GM21786 (cell line): ENCODE measurements at regions not wholly inside any gene's neighbourhood (a gene's known extent, or its start where the extent isn't known, plus 50 kb on each side); places are given as distances from the start of the nearest gene placed in this dataset.

Experiments
- ATAC-seq: cut with Tn5 transposase; IDR thresholded peaks from one replicate; pipeline ENCODE4 v1.9.1; 2021; ENCODE audit not compliant: unreplicated experiment

DNA sequence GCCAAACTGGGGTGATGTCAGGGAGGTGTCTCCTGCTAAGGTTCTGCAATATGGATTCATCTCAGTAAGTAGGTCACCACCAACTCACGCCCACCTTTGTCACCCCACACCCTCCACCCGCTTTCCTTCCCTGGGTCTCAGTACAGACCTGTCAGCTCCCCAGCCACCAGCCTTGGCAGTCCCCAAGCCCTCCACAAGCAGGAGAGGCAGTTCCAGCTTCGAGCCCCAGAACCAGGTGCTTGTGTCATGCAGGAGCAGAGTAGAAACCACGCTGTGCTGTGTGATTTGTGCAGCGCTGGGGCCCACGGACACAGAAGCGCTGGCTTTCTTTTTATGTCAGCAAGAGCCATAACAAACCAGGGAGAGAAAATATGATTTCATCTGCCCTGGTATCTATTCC is 89.0 kb upstream of the CDH4 start:
- no peak for ATAC-seq

DNA sequence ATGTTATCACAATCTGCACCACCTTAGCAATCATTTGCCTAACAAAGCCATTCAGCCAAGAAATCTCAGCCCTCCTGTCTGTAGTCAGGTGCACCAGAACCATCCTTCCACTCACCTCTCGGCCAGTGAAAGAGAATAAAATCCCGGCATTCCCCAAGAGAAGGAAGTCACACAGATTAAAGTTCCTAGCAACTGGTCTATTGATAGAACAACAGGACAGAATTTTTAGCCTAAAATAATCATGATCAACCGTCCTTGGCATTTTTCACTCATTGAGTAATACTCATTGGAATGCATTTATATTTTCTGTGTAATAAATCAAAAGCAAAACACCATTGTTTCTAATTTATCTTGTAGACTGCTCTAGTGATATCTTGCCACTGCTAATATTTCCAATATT is 85.7 kb upstream of the CDH4 start:
- ATAC-seq = no peak

DNA sequence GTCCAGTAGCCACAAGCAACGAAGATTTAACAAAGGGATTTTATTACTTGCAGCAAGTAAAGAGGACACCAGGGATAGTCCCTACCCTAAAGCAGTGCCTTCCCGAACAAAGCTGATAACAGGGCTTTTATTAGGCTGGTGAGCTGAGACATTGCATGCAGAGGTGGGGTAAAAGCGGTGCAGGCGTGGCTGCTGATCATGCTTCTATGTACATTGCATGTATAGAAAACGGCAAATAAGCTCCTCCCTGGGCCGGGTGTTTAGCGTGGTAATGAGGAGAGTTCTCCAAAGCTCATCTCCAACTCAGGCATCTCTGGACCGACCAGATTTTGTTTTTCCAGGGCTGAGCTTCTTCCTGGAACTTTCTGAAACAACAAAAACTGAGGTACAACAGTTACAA is 83.5 kb upstream of the CDH4 start:
- ATAC-seq = no peak

DNA sequence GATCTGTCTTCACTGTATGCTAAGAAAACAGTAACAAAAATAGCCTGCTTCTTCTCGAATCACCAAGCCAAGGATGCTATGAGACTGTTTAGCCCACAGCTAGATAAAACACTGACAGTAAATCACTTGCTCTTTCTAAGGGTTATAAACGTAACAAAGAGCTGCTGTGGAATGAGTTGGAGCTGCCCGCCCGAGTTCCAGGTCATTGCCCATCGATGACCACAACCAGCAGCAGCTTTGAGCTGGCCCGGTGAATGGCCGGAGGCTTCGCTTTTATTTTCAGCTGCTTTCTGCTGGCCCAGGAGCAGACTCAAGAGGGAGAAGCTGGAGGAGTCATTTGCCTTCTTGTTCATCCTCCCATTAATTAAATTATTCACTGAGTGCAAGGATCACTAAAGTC is 82.2 kb upstream of the CDH4 start:
- ATAC-seq = no peak

DNA sequence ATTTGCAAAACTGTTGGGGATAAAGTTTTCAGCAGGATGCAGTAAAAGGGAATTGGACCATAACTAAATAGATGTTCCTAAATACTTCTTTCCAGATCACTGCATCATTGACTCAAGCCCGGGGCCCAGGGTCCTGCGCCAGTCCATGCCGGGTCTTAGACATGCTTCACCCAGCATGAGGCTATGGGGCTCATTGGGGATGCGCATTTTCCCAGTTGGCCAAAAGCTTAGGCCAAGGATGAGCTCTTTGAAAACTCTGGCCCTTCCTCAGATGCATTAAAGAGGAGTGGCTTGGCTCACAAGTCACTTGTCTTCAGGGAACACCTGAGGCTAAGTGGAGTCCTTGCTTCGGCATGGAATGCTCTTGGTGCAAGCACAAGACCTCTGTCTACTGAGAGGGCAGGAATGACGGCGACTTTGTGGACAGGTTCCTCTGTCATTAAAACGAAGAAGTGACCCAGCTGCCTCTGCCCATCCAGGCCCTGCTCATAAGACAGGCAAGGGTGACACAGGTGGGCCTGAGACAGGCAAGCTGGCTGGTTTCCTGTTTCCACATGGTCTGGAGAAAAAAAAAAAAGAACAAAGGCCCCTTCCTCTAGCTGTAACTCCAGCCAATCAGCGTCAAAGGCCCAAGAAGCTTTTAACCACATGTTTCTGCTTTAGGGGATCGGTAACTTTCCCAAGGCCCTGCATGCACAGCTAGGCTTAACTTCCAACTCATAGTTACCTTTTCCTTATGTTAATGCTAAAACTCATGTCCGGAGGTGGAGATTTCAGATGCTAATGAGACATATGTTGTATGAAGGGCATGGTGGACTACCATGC is 81.4 kb upstream of the CDH4 start:
- no peak for ATAC-seq

DNA sequence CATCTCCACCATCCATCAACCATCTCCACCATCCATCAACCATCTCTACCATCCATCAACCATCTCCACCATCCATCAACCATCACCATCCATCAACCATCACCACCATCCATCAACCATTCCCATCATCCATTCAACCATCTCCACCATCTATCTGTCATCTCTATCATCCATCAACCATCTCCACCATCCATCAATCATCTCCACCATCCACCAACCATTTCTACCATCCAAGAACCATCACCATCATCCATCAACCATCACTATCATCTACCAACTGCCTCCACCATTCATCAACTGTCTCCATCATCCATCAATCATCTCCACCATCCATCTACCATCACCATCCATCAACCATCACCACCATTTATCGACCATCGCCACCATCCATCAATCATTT is 78.8 kb upstream of the CDH4 start:
- ATAC-seq = no peak

DNA sequence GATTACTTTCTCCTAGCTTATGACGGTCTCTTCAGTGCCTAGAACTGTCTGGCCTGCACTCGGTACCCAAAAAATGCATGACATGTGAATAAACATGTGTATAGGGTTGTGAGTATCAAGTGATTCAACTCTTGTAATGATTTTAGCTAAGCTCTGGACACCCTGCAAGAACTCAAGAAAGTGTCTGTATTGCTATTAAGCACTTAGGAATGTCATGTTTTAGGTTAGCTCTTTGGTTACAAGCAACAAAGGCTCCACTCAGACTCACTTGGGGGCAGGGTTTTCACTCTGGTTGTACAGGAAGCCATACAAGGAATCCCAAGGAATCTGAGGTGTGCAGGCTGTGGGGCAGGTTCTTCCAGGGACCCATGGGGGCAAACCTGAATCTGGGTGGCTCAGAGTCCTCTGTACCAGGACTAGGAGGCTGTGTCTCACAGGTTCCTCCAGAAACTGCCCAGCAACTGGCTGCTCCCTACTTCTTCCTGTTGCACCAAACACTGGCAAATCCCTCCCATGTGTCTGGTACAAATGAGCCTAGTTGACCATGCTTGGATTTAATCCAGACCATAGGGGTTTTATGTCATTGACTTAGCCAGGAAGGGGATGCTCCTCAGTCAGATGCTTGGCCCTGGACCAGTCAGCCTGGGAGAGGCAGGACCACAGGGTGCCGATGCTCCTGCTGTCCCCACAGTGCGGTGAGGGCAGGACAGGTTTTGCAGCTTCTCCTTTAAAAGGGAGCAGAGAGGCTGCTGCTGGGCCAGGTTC is 77.9 kb upstream of the CDH4 start:
- ATAC-seq = no peak

DNA sequence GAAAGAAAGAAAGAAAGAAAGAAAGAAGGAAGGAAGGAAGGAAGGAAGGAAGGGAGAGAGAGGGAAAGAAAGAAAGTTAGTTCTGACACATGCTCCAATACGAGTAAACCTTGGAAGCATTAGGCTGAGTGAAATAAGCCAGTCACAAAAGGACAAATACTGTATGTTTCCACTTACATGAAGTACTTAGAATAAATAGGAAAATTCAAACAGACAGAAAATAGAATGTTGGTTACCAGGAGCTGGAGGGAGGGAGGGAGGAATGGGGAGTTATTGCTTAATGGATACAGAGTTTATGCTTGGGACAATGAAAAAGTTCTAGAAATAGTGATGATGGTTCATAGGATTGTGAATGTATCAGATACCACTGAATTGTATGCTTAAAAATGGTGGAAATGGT is 75.2 kb upstream of the CDH4 start:
- ATAC-seq = no peak

DNA sequence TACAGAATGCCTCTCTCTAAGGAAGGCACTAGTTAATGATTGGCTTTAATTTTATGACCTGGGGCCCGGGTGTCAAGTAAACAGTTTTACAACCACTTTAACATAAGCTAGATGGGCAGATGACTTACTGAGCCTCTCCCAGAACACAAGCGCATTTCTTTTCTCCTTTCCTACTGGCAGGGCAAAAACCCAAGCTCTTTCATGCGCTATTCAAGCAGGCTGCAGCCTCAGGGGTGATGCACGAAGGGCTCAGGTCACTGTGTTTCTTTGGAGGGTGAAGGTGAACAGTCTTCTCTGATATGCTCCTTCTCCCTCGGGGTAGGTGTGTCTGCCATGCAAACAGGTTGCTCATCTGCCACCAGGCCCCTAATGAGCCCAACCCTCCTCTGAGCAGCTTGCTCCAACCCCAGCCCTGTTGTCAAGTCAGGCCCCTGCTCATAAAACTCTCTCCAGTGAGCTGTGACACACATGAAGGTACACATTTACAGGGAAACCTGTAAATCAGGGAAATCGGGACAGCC is 73.5 kb upstream of the CDH4 start:
- ATAC-seq = no peak

DNA sequence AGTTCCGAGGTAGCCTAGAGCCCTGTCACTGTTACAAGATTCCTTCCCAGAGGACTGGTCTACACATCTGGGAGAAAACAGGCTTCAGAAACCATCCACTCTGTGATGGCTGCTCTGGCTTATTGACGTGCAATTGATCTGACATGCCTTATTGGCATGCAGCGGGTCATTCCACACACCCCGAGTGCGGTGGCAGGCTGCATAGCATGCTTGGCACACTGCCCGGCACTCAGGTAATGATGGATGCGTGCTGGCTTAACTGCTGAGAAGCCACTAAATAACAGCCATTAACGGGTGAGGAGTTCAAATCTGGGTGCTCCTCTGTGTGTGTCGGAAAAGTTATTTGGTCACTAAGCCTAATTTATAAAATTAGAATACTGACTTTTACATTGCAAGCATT is 67.9 kb upstream of the CDH4 start:
- no peak for ATAC-seq

DNA sequence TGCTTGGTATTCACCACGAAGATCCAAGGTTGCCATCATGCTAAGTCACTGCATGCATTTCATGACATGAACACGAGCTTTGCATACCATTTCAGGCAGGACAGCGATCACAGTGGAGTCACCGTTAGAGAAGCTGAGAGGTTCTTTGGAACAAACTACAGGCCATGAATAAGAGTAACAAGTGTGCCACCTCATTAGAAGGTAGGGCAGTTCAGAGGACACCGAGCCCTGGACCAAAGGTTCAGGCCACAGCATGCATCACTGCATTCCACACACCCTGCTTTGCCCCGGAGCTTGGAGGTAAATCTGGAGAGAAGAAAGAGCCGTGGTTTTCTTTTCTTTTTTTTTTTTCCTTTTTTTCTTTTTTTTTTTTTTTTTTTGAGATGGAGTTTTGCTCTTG is 66.9 kb upstream of the CDH4 start:
- no peak for ATAC-seq

DNA sequence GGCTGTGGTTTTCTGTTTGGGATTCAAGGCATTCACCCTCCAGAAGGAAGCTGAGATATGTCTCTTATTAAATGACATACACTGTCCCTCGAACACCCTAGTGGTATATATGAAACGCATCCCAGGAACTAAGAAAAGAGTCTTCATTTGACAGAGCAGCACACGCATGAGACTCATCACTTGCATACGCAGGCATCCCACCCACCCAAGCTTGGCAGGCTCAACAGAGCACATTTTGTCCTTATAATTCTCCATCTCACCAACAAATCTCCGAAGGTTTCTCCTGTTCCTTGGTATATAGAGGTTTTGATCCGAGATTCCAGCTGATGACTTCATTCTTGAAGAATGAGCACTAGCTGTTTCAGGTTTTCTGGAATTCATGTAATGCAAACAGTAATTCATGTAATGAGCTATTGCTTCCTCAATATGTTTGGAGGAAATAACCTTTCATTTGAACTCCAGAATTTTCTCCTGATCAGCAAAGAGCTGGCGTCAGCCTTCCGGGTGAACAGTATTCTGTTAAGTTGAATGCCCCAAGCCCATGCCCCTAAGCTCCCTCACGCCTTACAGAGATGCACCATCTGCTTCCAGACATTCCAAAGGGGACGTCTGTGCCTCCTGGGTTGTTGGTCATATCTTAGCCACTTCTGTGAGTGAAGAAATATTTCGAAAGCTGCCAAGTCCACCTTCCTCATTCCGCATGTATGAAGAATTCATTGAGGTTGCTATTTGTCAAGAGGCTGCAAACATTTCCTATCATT is 66.0 kb upstream of the CDH4 start:
- ATAC-seq = no peak

DNA sequence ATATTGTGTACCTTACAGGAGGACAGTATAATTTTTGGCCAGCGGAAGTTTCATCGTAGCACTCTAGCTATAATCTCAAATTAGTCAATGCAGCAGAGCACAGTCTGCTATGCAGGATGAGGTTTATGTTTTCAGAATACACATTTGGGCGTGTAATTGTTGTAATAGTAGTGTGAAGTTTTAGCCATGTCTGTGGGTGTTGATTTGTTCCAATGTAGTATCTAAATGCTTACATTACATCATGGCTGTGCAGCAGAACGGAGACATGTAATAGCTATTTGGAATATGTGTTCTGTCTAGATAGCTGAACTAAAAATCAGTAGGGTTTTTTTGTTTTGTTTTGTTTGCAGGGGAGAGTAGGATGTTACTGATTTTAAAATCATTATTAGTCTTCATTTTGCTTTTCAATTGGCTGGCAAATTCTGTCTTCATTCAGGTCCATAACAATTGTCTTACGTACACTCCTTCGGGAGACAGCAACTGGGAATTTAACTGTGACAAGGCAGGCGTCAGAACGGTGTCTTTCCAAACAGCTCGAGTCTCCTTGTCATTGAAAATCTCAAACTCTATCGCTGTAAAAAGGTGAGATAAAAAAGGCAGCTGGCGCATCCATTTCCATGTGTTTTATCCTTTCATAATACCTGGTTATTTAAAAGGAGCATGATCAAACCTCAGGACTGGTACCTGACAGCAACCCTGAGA is 65.1 kb upstream of the CDH4 start:
- no peak for ATAC-seq

DNA sequence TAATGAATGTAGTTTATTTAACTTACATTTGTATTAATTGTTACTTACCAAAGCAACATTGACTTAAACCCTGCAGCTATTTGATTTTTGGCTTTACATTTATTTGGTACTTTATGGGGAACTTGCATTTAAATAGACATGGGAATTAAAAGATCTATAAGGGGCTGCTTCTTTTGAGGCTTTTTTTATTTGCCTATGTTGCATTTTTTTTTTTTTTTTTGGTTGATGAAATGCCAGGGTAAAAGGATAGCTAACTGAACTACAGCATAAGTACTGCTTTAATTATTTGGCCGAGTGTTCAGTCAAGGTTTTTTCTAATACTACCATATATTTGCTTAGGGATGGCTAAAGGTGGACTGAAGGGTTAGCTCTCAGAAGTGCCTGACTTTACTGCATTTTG is 62.5 kb upstream of the CDH4 start:
- no peak for ATAC-seq

DNA sequence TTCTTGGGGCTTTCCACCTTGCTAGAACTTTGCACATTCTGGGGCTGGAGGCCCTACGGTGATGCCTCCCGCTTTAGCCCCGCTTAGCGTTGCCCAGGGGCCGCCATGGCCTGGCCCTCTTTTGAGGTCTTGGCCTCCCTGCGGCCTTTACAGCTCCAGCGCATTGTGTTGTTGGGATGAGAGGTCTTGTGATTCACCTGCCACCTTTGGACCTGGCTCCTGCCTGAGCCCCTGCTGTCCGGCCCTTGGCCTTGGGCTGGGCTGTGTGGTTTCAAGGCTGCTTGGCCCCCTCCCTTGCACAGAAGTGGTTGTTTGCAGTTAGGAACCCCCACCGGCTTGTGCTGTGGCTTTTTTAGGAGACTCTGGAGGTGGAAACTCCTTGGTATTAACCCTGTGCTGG is 61.0 kb upstream of the CDH4 start:
- no peak for ATAC-seq

DNA sequence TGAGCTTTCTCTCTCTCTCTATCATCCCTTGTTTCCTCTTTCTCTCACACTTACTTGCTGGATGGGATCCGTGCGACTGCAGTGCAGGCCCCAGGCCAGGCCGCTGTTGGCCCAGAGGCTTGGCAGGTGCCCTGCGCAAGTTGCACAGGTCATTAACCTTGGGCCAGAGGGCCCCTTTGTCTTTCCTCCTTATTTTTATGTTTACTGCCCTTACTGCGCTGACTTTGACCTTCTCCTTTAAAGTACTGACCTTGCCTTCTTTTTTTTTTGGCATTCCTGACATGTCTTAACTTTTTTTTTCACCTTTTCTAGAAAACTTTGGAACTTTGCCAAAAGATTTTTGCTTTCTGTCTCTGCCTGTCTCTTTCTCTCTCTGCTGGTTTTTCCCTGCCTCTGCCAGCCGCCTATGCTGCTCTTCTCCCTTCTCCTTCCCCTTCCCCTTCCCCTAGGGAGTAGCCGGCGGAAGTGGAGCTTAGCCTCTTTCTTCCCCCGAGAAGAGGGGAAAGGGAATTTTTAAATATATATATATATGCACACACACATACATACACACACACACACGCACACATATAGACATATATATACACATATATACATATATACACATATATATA is 59.6 kb upstream of the CDH4 start:
- no peak for ATAC-seq

DNA sequence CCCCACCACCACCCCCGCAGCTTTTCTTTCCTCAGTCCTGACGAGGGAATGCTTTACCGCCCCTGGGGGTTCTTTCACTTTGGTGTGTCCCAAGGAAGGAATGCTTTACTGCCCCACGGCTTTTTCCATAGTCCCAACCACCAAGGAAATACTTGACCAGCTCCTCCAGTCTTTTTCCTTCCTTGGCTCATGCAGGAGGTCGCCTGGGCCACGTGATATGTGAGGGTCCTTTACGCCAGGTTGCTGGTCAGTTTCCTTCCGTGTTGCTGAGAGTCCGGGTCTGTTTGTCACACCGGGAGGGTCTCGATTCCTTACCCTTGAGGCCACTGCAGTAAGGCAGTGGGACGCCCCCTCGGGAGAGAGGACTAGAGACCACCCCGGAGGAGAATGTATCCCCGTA is 58.9 kb upstream of the CDH4 start:
- no peak for ATAC-seq
